Chondrocyte (in vitro differentiated cells): ENCODE measurements at regions not wholly inside any gene's neighbourhood (a gene's known extent, or its start where the extent isn't known, plus 50 kb on each side); places are given as distances from the start of the nearest gene placed in this dataset.

Source experiments
- DNase-seq: peaks from one replicate; pipeline ENCODE4 v3.0.0; 2021; ENCODE audit warnings: mixed read lengths, low spot score
- H3K27ac Mint-ChIP-seq: one replicate; pipeline ENCODE4 v1.8.0; 2021; ENCODE audit warnings: mild to moderate bottlenecking, moderate library complexity, mixed read lengths; ENCODE audit not compliant: unreplicated experiment
- H3K27me3 Mint-ChIP-seq: 2 replicates; pipeline ENCODE4 v1.8.0; 2021; ENCODE audit warnings: low read depth, mixed read lengths
- H3K36me3 Mint-ChIP-seq: 2 replicates; pipeline ENCODE4 v1.8.0; 2021; ENCODE audit warnings: low read depth, mixed read lengths
- H3K4me1 Mint-ChIP-seq: 2 replicates; pipeline ENCODE4 v1.8.0; 2021; ENCODE audit warnings: low read depth, mild to moderate bottlenecking, mixed read lengths
- H3K4me3 Mint-ChIP-seq: one replicate; pipeline ENCODE4 v1.8.0; 2021; ENCODE audit warnings: mild to moderate bottlenecking, moderate library complexity, mixed read lengths; ENCODE audit not compliant: unreplicated experiment
- H3K9me3 Mint-ChIP-seq: 2 replicates; pipeline ENCODE4 v1.8.0; 2021; ENCODE audit warnings: low read depth, mixed read lengths
- CTCF ChIP-seq: fragments of 200-600 bp; sonication (generic); IDR thresholded peaks from 2 replicates; pipeline ENCODE4 v1.5.0; 2021; ENCODE audit warnings: antibody characterized with exemption, mild to moderate bottlenecking, moderate library complexity

GRCh38 chr5:23064710-23065109 is 211.6 kb upstream of the CDH12 start:
- H3K36me3 Mint-ChIP-seq = no peaks in the 10 kb centered on the region
- H3K27me3 Mint-ChIP-seq = peaks cover 10% of the 10 kb centered on the region
- H3K27ac Mint-ChIP-seq = no peak overlapping the region
- DNase-seq = no peak
- H3K4me1 Mint-ChIP-seq = no peaks in the 10 kb centered on the region
- no peaks in the 10 kb centered on the region for H3K9me3 Mint-ChIP-seq
- no peak overlapping the region for H3K4me3 Mint-ChIP-seq
- TF ChIP-seq CTCF = no peak

GRCh38 chr5:23053846-23054245 is 200.7 kb upstream of the CDH12 start:
- H3K4me1 Mint-ChIP-seq = no peaks in the 10 kb centered on the region
- DNase-seq = no peak
- no peaks in the 10 kb centered on the region for H3K36me3 Mint-ChIP-seq
- H3K27ac Mint-ChIP-seq = no peak overlapping the region
- H3K9me3 Mint-ChIP-seq = no peaks in the 10 kb centered on the region
- peaks cover 13% of the 10 kb centered on the region for H3K27me3 Mint-ChIP-seq
- no peak for TF ChIP-seq CTCF
- no peak overlapping the region for H3K4me3 Mint-ChIP-seq

- H3K4me1 Mint-ChIP-seq = no peaks in the 10 kb centered on the region
- H3K27ac Mint-ChIP-seq = no peak overlapping the region
- H3K4me3 Mint-ChIP-seq = no peak overlapping the region
- DNase-seq = no peak
- TF ChIP-seq CTCF = no peak
- H3K36me3 Mint-ChIP-seq = no peaks in the 10 kb centered on the region
- no peaks in the 10 kb centered on the region for H3K9me3 Mint-ChIP-seq
- H3K27me3 Mint-ChIP-seq = peaks cover 28% of the 10 kb centered on the region
Measured at GRCh38 chr5:23042226-23042625, 189.1 kb upstream of the CDH12 start.

- DNase-seq = no peak
- Mint-ChIP-seq H3K27ac (no peak overlapping the region), H3K9me3 (no peaks in the 10 kb centered on the region), H3K27me3 (peaks cover 4% of the 10 kb centered on the region), H3K4me3 (no peak overlapping the region), H3K36me3 (no peaks in the 10 kb centered on the region), H3K4me1 (no peaks in the 10 kb centered on the region)
- no peak for TF ChIP-seq CTCF
Measured at GRCh38 chr5:23035555-23036090, 182.5 kb upstream of the CDH12 start.

- no peaks in the 10 kb centered on the region for H3K4me1 Mint-ChIP-seq
- TF ChIP-seq CTCF = no peak
- no peaks in the 10 kb centered on the region for H3K9me3 Mint-ChIP-seq
- no peaks in the 10 kb centered on the region for H3K36me3 Mint-ChIP-seq
- H3K4me3 Mint-ChIP-seq = no peak overlapping the region
- no peak overlapping the region for H3K27ac Mint-ChIP-seq
- H3K27me3 Mint-ChIP-seq = no peaks in the 10 kb centered on the region
- no peak for DNase-seq
Measured at GRCh38 chr5:23033864-23034263, 180.7 kb upstream of the CDH12 start.
